Keratinocyte (primary cell): ENCODE measurements at regions not wholly inside any gene's neighbourhood (a gene's known extent, or its start where the extent isn't known, plus 50 kb on each side); places are given as distances from the start of the nearest gene placed in this dataset.

Source experiments
- DNase-seq: peaks from one replicate; pipeline ENCODE4 v3.0.0-alpha.2; 2011; ENCODE audit warnings: low read depth, missing footprints, low spot score
- FAIRE-seq: peaks from 2 replicates; lab custom pipeline; 2011; peaks lifted over from hg19 to GRCh38; lab: Jason Lieb, UNC
- H2AFZ ChIP-seq: 2 replicates; pipeline ENCODE4 v1.6.0; 2012; ENCODE audit warnings: low read length, control low read depth, inconsistent platforms; ENCODE audit not compliant: control insufficient read depth
- H3K27ac ChIP-seq: 2 replicates; pipeline ENCODE4 v1.5.1; 2011; ENCODE audit warnings: low read length; ENCODE audit not compliant: control insufficient read depth, insufficient read depth
- H3K27me3 ChIP-seq: 3 replicates; pipeline ENCODE4 v1.6.0; 2011; ENCODE audit warnings: low read length; ENCODE audit not compliant: control insufficient read depth, insufficient read depth; ENCODE audit errors: extremely low read depth
- H3K36me3 ChIP-seq, 2 experiments: 2 replicates in 1 of 2; 3 replicates in 1 of 2; pipeline ENCODE4 v1.5.1; 2011; ENCODE audit warnings: low read length in 2 of 2, mild to moderate bottlenecking in 1 of 2; ENCODE audit not compliant: control insufficient read depth in 2 of 2, insufficient read depth in 2 of 2; ENCODE audit errors: extremely low read depth in 1 of 2
- H3K4me1 ChIP-seq: 3 replicates; pipeline ENCODE4 v1.5.1; 2011; ENCODE audit warnings: low read length; ENCODE audit not compliant: control insufficient read depth, insufficient read depth; ENCODE audit errors: extremely low read depth
- H3K4me2 ChIP-seq: 3 replicates; pipeline ENCODE4 v1.6.0; 2011; ENCODE audit warnings: low read depth, low read length; ENCODE audit not compliant: control insufficient read depth, insufficient read depth; ENCODE audit errors: extremely low read depth
- H3K4me3 ChIP-seq, 3 experiments: fragments of 200-600 bp in 1 of 3; sonication (generic) in 1 of 3; 2 replicates in 2 of 3; 3 replicates in 1 of 3; pipeline ENCODE4 v1.5.1; 2011 to 2016; ENCODE audit warnings: low read length in 3 of 3, mild to moderate bottlenecking in 3 of 3, control low read depth in 2 of 3, inconsistent platforms in 1 of 3, low read depth in 1 of 3, mixed read lengths in 1 of 3, mixed run types in 1 of 3, moderate library complexity in 1 of 3; ENCODE audit not compliant: control insufficient read depth in 2 of 3, insufficient read depth in 2 of 3; ENCODE audit errors: extremely low read depth in 1 of 3
- H3K79me2 ChIP-seq: 2 replicates; pipeline ENCODE4 v1.6.0; 2012; ENCODE audit warnings: low read length; ENCODE audit not compliant: control insufficient read depth, insufficient read depth
- H3K9ac ChIP-seq: 3 replicates; pipeline ENCODE4 v1.6.0; 2011; ENCODE audit warnings: low read length; ENCODE audit not compliant: control insufficient read depth, insufficient read depth; ENCODE audit errors: extremely low read depth
- H3K9me1 ChIP-seq: 3 replicates; pipeline ENCODE4 v1.6.0; 2011; ENCODE audit warnings: low read length; ENCODE audit not compliant: control insufficient read depth, insufficient read depth; ENCODE audit errors: extremely low read depth
- H3K9me3 ChIP-seq: 2 replicates; pipeline ENCODE4 v1.5.1; 2012; ENCODE audit warnings: low read depth, low read length; ENCODE audit not compliant: control insufficient read depth
- H4K20me1 ChIP-seq: 3 replicates; pipeline ENCODE4 v1.6.0; 2011; ENCODE audit warnings: low read length; ENCODE audit not compliant: control insufficient read depth, insufficient read depth; ENCODE audit errors: extremely low read depth
- CTCF ChIP-seq, 3 experiments: IDR thresholded peaks in 1 of 3; conservative IDR thresholded peaks in 1 of 3; optimal IDR thresholded peaks in 1 of 3; 2 replicates in 2 of 3; 3 replicates in 1 of 3; pipeline versions ENCODE3 to v1.5.1; 2011; ENCODE audit warnings: low read length in 3 of 3, mild to moderate bottlenecking in 3 of 3, moderate library complexity in 2 of 3, control low read depth in 1 of 3, inconsistent platforms in 1 of 3; ENCODE audit not compliant: insufficient read depth in 2 of 3; ENCODE audit errors: extremely low read depth in 1 of 3
- EZH2 ChIP-seq: IDR thresholded peaks from one replicate; pipeline ENCODE4 v1.6.1; 2012; ENCODE audit warnings: inconsistent platforms, mild to moderate bottlenecking, low read length, moderate library complexity
- dilution Hi-C: fragments of 300-500 bp; cut with MboI; formaldehyde crosslinking; loops from one replicate; pipeline ENCODE4 v1.7.0; 2020; ENCODE audit warnings: low sequenced_read_pairs; ENCODE audit not compliant: extremely low pct_ligation_motif_present

DNA sequence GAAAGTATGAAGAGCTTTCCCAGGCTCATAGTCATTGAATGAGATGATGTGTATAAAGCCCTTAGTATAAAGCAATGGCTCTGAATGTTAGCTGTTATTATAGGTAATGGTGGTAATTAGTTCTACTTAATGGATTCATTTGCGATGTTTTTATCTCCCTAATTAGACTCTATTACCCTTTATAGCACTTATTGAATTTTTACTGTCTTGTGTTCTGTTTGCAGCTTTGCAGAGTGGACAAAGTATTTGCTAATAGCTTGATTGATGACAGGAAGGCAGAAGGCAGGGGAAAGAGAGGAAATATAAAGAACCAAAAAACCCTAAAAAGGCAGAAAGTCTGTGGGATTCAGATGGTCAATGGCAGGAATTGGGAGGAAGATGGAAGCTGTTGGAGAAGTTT, 524.4 kb upstream of the SPRY2 start:
- H3K4me3 ChIP-seq = no peak overlapping the region
- dilution Hi-C loops = no loop called here

GRCh38 chr13:80862456-80862855, 521.5 kb upstream of the SPRY2 start:
- Histone ChIP-seq H3K36me3 (no peaks in the 10 kb centered on the region), H3K27me3 (no peaks in the 10 kb centered on the region), H3K27ac (no peak overlapping the region), H2AFZ (no peak overlapping the region), H3K4me3 (no peak overlapping the region), H3K4me1 (no peaks in the 10 kb centered on the region), H3K9me1 (no peaks in the 10 kb centered on the region), H4K20me1 (no peaks in the 10 kb centered on the region), H3K4me2 (no peak overlapping the region), H3K9me3 (no peaks in the 10 kb centered on the region), H3K79me2 (no peaks in the 10 kb centered on the region), H3K9ac (no peak overlapping the region)
- DNase-seq (no peak), FAIRE-seq (no peak)
- no peak for TF ChIP-seq CTCF (optimal IDR thresholded peaks at IDR 0.05 in 1 of 3, IDR thresholded peaks at IDR 0.05 in 1 of 3, conservative IDR thresholded peaks at IDR 0.05 in 1 of 3; ENCODE audit: extremely low read depth in 1 of 3, insufficient read depth in 2 of 3, low read length in 3 of 3)
- no peak for TF ChIP-seq EZH2
- dilution Hi-C loops = no loop called here

More for the DNA sequence above, 524.4 kb upstream of the SPRY2 start:
- no peaks in the 10 kb centered on the region for H3K9me3 ChIP-seq
- peaks cover 4% of the 10 kb centered on the region for H3K4me1 ChIP-seq
- H4K20me1 ChIP-seq = no peaks in the 10 kb centered on the region
- no peaks in the 10 kb centered on the region for H3K27me3 ChIP-seq
- H3K27ac ChIP-seq = no peak overlapping the region
- no peak for DNase-seq
- no peak overlapping the region for H3K4me2 ChIP-seq
- H2AFZ ChIP-seq = no peak overlapping the region
- no peak for TF ChIP-seq CTCF (optimal IDR thresholded peaks at IDR 0.05 in 1 of 3, IDR thresholded peaks at IDR 0.05 in 1 of 3, conservative IDR thresholded peaks at IDR 0.05 in 1 of 3; ENCODE audit: extremely low read depth in 1 of 3, insufficient read depth in 2 of 3, low read length in 3 of 3)
- no peak for TF ChIP-seq EZH2
- H3K9ac ChIP-seq = no peak overlapping the region
- H3K79me2 ChIP-seq = no peaks in the 10 kb centered on the region
- H3K9me1 ChIP-seq = no peaks in the 10 kb centered on the region
- no peak for FAIRE-seq
- H3K36me3 ChIP-seq = no peaks in the 10 kb centered on the region
